C4-2B (cell line): ENCODE measurements at regions not wholly inside any gene's neighbourhood (a gene's known extent, or its start where the extent isn't known, plus 50 kb on each side); places are given as distances from the start of the nearest gene placed in this dataset.
"Not testable (repeated sequence)": the region's sequence is repeated elsewhere in the genome, so short reads cannot be mapped to it uniquely, and the experiment has no call there.

Experiments used
- CTCF ChIP-seq: fragments of 450-650 bp; conservative IDR thresholded peaks from 2 replicates; pipeline ENCODE4 v1.5.1; 2017; ENCODE audit warnings: mild to moderate bottlenecking
- ZFX ChIP-seq: fragments of 450-650 bp; IDR thresholded peaks from 2 replicates; pipeline ENCODE4 v1.6.1; 2017

GRCh38 chr12:8294662-8295061 is 67.2 kb upstream of the FAM90A1 start:
- TF ChIP-seq CTCF, ZFX: not testable (repeated sequence)
